Psoas muscle (tissue), 7 donors: ENCODE measurements at regions not wholly inside any gene's neighbourhood (a gene's known extent, or its start where the extent isn't known, plus 50 kb on each side); places are given as distances from the start of the nearest gene placed in this dataset.

Source experiments
- ATAC-seq, 4 donors: fragments of 200-7000 bp; cut with Tn5 transposase; one replicate each; pipeline ENCODE4 v1.9.1; 2020; ENCODE audit warnings: moderate library complexity in 3 of 4, mild to moderate bottlenecking in 2 of 4
- DNase-seq, 2 donors: peaks; one replicate each; pipeline ENCODE4 v3.0.0-alpha.2; 2020
- H3K27ac ChIP-seq: fragments of 200-600 bp; one replicate; pipeline ENCODE4 v1.8.0; 2022
- H3K27me3 ChIP-seq, 3 donors: fragments of 200-600 bp in 1 of 3; one replicate each; pipeline versions ENCODE4 v1.6.1 to v1.8.0; 2013 to 2022; ENCODE audit warnings: low read length in 2 of 3, mild to moderate bottlenecking in 2 of 3, moderate library complexity in 1 of 3; ENCODE audit not compliant: insufficient read depth in 3 of 3
- H3K36me3 ChIP-seq, 2 donors: fragments of 200-600 bp in 1 of 2; one replicate each; pipeline versions ENCODE4 v1.6.1 to v1.8.0; 2013 to 2022; ENCODE audit warnings: low read depth in 1 of 2, mild to moderate bottlenecking in 1 of 2, moderate library complexity in 1 of 2; ENCODE audit not compliant: insufficient read depth in 1 of 2
- H3K4me1 ChIP-seq: fragments of 200-600 bp; one replicate; pipeline ENCODE4 v1.8.0; 2022
- H3K4me3 ChIP-seq: fragments of 200-600 bp; one replicate; pipeline ENCODE4 v1.8.0; 2022; ENCODE audit warnings: mild to moderate bottlenecking
- H3K9me3 ChIP-seq: fragments of 200-600 bp; one replicate; pipeline ENCODE4 v1.8.0; 2022
- WGBS, 3 donors: extraction: QIAGEN DNeasy Blood & Tissue Kit; methylation state at CpG; one replicate each; pipeline versions ENCODE4 v1.1.6 to v1.1.7; 2013; 5-methylcytosine and 5-hydroxymethylcytosine counted together
- intact Hi-C, 2 donors: fragments of 100-400 bp; cut with DNase I; formaldehyde crosslinking; loops; one replicate each; pipeline versions ENCODE4 v1.11.0 to v1.14.2; 2022
- TF ChIP-seq, protein P1 (sequence below): fragments of 200-600 bp; IDR thresholded peaks from one replicate; pipeline ENCODE4 v1.8.0; 2022; ENCODE audit warnings: antibody characterized with exemption
- donor health status: healthy with polysubstance abuse.
- donor health status: DM: no; HTN: no; CAD: no; lungs with moderate emphysema.
- donor health status: Bipolar disorder and iron deficiency.
- donor health status: healthy.
- donor health status: DM: yes; HTN: yes; CAD: no.
- donor health status: DM: no; HTN: no; CAD: no.
- donor health status: DM: yes; HTN: yes; CAD: no.

DNA sequence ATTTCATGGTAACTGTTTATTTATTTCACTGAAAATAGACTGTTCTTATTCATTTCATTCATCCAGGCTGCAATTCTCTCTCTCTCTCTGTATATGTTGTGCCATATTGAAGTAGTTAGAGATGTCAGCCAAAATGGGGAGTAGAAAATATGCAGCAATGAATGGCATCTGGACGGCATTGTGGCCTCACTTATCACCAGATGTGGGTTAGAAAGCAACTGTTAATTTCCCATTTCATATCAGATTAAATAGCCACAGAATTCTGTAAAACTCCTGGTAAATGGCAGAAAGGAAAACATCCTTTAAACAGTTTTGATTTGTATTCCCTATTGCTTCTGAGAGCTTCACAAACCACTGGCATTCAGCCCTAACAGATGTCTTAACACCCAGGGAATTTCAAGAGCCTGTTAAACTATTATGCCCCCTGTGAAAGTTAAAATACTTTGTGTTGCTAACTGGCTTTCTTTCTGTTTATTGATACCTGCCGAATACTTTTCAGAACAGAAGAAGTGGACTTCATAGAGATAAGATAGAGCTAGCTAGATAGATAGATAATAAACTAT is 1763.3 kb upstream of the MIR17HG start:
- WGBS, 3 donors: 10 to 20% (median 15%) methylated on average over 2 of the region's 2 CpGs
- Histone ChIP-seq H3K9me3 (no peaks in the 10 kb centered on the region), H3K4me3 (no peak overlapping the region), H3K36me3 (no peaks in the 10 kb centered on the region), H3K4me1 (no peaks in the 10 kb centered on the region), H3K27ac (no peak overlapping the region), H3K27me3 (no peaks in the 10 kb centered on the region)
- intact Hi-C loops: no loop called here
- TF ChIP-seq, protein P1, sequence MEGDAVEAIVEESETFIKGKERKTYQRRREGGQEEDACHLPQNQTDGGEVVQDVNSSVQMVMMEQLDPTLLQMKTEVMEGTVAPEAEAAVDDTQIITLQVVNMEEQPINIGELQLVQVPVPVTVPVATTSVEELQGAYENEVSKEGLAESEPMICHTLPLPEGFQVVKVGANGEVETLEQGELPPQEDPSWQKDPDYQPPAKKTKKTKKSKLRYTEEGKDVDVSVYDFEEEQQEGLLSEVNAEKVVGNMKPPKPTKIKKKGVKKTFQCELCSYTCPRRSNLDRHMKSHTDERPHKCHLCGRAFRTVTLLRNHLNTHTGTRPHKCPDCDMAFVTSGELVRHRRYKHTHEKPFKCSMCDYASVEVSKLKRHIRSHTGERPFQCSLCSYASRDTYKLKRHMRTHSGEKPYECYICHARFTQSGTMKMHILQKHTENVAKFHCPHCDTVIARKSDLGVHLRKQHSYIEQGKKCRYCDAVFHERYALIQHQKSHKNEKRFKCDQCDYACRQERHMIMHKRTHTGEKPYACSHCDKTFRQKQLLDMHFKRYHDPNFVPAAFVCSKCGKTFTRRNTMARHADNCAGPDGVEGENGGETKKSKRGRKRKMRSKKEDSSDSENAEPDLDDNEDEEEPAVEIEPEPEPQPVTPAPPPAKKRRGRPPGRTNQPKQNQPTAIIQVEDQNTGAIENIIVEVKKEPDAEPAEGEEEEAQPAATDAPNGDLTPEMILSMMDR: no peak
- ATAC-seq (no peak), DNase-seq (no peak)

DNA sequence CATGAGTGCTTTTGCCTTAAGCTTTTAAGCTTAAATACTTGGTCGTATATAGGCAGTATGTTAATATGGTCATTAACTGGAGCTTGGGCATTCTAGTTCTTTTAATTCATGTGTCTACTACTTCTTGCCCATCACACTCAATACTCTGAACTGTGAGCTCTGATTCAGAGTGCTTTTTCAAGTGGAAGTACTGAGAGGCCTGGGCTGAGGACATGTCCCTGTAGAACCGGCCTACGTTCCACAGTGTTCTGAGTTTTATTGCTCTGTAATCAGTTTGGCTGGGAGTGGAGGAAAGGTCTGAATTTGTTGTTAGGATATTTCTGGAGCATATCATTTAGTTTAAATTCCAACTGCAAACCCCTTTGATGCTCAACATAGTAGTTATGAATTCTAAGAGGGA is 1744.8 kb upstream of the MIR17HG start:
- Histone ChIP-seq H3K9me3 (no peaks in the 10 kb centered on the region), H3K27me3 (no peaks in the 10 kb centered on the region), H3K4me1 (no peaks in the 10 kb centered on the region), H3K36me3 (no peaks in the 10 kb centered on the region), H3K4me3 (no peak overlapping the region), H3K27ac (no peak overlapping the region)
- no peak for DNase-seq
- WGBS, 3 donors: 67 to 75% (median 69%) methylated on average over 3 of the region's 3 CpGs
- TF ChIP-seq, protein P1: no peak
- intact Hi-C loops: no loop called here
- ATAC-seq: no peak

DNA sequence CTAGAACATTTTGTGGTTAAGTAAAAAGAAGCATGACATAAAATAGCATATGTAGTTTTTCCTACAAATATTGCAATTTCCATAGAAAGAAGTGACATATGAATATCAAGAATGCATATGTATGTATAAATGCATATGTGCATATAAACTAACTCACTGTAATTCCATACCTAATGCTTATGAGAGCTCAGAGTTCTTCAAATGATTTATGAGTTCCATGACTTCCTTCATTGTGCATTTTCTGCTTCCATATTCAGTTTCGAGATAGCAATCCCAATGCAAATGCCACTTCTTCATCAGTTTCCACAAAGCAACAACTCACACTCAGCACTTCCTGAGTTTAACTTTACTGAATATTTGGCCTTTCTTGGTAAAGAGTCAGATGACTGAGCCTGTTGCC is 1744.3 kb upstream of the MIR17HG start:
- TF ChIP-seq, protein P1: no peak
- WGBS, 3 donors: 84 to 94% (median 84%) methylated on average over 1 of the region's 1 CpG
- intact Hi-C loops: no loop called here
- no peak for ATAC-seq
- Histone ChIP-seq H3K4me3 (no peak overlapping the region), H3K27ac (no peak overlapping the region), H3K27me3 (no peaks in the 10 kb centered on the region), H3K4me1 (no peaks in the 10 kb centered on the region), H3K36me3 (no peaks in the 10 kb centered on the region), H3K9me3 (no peaks in the 10 kb centered on the region)
- no peak for DNase-seq

DNA sequence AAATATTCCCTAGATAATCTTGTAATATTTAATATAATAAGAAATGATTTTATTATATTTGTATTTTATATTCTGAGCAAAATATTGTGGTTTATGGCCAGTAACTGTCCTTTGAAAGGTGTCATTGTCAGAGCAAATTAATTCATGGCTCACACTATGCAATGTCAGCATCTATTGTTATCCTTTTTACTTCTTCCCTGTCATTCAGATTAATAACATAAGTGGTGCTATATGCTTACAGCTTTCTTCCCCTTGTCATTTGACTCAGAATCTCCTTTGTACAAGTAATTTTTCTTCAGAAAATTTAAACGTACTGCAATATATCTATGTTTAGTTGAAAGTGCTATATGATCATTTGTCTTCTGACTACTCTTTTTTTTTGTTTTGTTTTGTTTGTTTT is 1738.2 kb upstream of the MIR17HG start:
- Histone ChIP-seq H3K27ac (no peak overlapping the region), H3K27me3 (no peaks in the 10 kb centered on the region), H3K4me3 (no peak overlapping the region), H3K36me3 (no peaks in the 10 kb centered on the region), H3K9me3 (no peaks in the 10 kb centered on the region), H3K4me1 (no peaks in the 10 kb centered on the region)
- TF ChIP-seq, protein P1: no peak
- ATAC-seq: no peak
- no peak for DNase-seq
- WGBS, 3 donors: 83 to 84% (median 83%) methylated on average over 1 of the region's 1 CpG
- intact Hi-C loops: no loop called here

DNA sequence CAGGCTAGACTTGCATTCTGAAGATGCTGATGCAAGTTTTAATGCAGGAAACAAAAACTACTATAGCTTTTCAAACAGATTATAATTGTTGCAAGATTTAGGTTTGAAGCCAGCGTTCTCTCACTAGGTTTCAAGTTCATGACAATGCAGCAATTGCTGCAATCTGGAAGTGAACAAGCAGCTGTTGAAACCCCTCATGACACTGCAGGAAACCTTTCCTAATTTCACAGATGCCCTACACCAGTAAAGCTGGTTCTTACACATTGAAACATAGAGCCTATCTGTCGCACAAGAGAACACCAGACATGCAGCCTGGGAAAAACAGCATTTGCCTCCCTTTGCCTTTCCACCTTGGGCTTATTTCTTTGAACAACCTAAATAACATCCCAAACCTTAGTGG is 1737.2 kb upstream of the MIR17HG start:
- Histone ChIP-seq H3K4me1 (no peaks in the 10 kb centered on the region), H3K4me3 (no peak overlapping the region), H3K36me3 (no peaks in the 10 kb centered on the region), H3K27me3 (no peaks in the 10 kb centered on the region), H3K9me3 (no peaks in the 10 kb centered on the region), H3K27ac (no peak overlapping the region)
- intact Hi-C loops: no loop called here
- TF ChIP-seq, protein P1: no peak
- DNase-seq (no peak), ATAC-seq (no peak)
- WGBS, 3 donors: 22 to 31% (median 28%) methylated on average over 2 of the region's 2 CpGs
